Lung (tissue), 11 donors: ENCODE measurements at regions not wholly inside any gene's neighbourhood (a gene's known extent, or its start where the extent isn't known, plus 50 kb on each side); places are given as distances from the start of the nearest gene placed in this dataset.

ENCODE experiments used
- ATAC-seq: fragments of 200-7000 bp; cut with Tn5 transposase; one replicate; pipeline ENCODE4 v1.9.1; 2020; ENCODE audit warnings: moderate number of reproducible peaks; ENCODE audit not compliant: insufficient read depth, low FRiP score
- DNase-seq, 3 donors: peaks; one replicate each; pipeline ENCODE4 v3.0.0-alpha.2; 2013 to 2017
- H3K27ac ChIP-seq, 2 donors: one replicate each; pipeline ENCODE4 v1.5.1; 2013; ENCODE audit warnings: mild to moderate bottlenecking in 2 of 2, moderate library complexity in 2 of 2, control low read depth in 1 of 2, inconsistent platforms in 1 of 2, low read depth in 1 of 2, low read length in 1 of 2
- H3K27me3 ChIP-seq, 3 donors: one replicate each; pipeline ENCODE4 v1.5.1; 2013; ENCODE audit warnings: low read length in 2 of 3; ENCODE audit not compliant: control insufficient read depth in 3 of 3, insufficient read depth in 3 of 3
- H3K36me3 ChIP-seq, 4 donors: one replicate each; pipeline ENCODE4 v1.5.1; 2013; ENCODE audit warnings: low read length in 4 of 4, mild to moderate bottlenecking in 1 of 4, moderate library complexity in 1 of 4; ENCODE audit not compliant: control insufficient read depth in 4 of 4, insufficient read depth in 4 of 4
- H3K4me1 ChIP-seq, 5 donors: one replicate each; pipeline ENCODE4 v1.5.1; 2013; ENCODE audit warnings: low read length in 5 of 5, mild to moderate bottlenecking in 2 of 5, moderate library complexity in 1 of 5; ENCODE audit not compliant: control insufficient read depth in 5 of 5, insufficient read depth in 5 of 5
- H3K4me3 ChIP-seq: one replicate; pipeline ENCODE4 v1.5.1; 2013; ENCODE audit warnings: mild to moderate bottlenecking, control low read depth, moderate library complexity
- H3K9ac ChIP-seq, 2 donors: one replicate each; pipeline ENCODE4 v1.5.1; 2013; ENCODE audit warnings: low read length in 2 of 2, control low read depth in 1 of 2; ENCODE audit not compliant: insufficient read depth in 1 of 2
- H3K9me3 ChIP-seq, 4 donors: one replicate each; pipeline ENCODE4 v1.5.1; 2013; ENCODE audit warnings: low read length in 3 of 4, mild to moderate bottlenecking in 1 of 4, moderate library complexity in 1 of 4; ENCODE audit not compliant: control insufficient read depth in 4 of 4, insufficient read depth in 3 of 4
- CTCF ChIP-seq: IDR thresholded peaks from 2 replicates; pipeline ENCODE4 v1.5.1; 2012; ENCODE audit warnings: mild to moderate bottlenecking; ENCODE audit errors: control extremely low read depth, extremely low read depth
- WGBS, 2 donors: extraction: QIAGEN DNeasy Blood & Tissue Kit; methylation state at CpG; one replicate each; pipeline ENCODE4 v1.1.7; 2013; 5-methylcytosine and 5-hydroxymethylcytosine counted together
- donor health status: control.
- donor health status: control.
- donor health status: Bipolar disorder and iron deficiency.
- donor health status: healthy.
- donor health status: DM: yes; HTN: yes; CAD: no.

DNA sequence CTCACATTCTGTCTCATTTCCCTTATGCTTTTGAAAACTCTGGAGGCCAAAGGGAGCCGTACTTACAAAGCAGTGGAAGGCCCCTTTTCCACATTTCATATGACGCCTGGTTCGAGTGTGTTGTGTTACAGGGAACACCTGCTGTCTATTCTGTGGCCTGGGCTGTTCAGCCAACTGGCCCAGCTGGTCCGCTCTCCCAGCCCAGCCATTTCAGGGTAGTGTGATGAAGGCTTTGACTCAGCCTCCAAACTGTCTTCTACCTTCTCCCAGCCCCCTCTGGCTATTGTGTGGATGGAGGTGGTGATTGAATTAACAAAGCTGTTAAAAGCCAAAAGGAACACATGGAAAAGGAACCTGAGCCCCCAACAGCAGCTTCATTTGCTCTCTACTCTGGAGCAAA is 233.8 kb downstream of the ICOS start:
- TF ChIP-seq CTCF = no peak
- peak; percentile 89 to 96 (median 94) for DNase-seq
- ATAC-seq = no peak
- no peak overlapping the region for H3K4me3 ChIP-seq
- H3K27me3 ChIP-seq = no peaks in the 10 kb centered on the region
- H3K4me1 ChIP-seq = peaks cover 0 to 34% (median 0%) of the 10 kb centered on the region in 5 donors
- no peaks in the 10 kb centered on the region for H3K36me3 ChIP-seq
- H3K9ac ChIP-seq = no peak overlapping the region
- no peaks in the 10 kb centered on the region for H3K9me3 ChIP-seq
- H3K27ac ChIP-seq = no peak overlapping the region
- 83 to 88% methylated on average over 4 of the region's 4 CpGs for WGBS, 2 donors

DNA sequence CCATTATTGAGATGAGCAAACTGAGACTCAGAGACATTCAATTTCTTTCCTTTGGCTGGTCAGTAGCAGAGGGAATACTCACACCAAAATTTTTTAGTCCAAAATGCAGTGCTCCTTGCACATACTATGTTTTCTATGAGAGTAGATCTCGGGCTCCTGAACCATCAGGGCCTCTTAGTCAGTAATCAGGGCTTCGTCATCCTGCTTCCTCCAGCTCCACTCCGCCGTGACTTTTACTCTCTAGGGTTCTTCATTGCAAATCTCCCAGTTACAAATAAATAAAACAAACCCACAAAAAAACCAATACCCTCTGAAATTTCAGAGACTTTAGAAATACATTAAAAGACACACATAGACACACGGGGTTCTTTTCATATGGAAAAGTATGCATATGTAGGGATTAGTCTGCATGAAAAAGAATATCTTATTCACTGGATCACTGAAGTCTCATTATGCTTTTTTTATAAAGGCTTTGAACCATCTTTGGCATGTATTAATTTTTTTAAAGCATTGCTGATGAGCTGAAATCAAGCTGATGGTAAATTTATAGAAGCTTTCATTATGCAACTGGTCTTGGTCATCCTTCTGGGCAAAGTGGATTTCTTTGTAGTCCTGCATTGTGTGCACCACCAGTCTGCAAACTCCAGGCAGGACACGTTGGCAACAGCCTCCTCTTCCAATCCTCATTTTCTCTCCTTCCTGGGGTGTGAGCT is 235.0 kb downstream of the ICOS start:
- H3K36me3 ChIP-seq = no peaks in the 10 kb centered on the region
- H3K27ac ChIP-seq = no peak overlapping the region
- no peak overlapping the region for H3K4me3 ChIP-seq
- TF ChIP-seq CTCF = no peak
- no peaks in the 10 kb centered on the region for H3K9me3 ChIP-seq
- H3K27me3 ChIP-seq = no peaks in the 10 kb centered on the region
- H3K9ac ChIP-seq = no peak overlapping the region
- ATAC-seq (no peak), DNase-seq (no peak)
- H3K4me1 ChIP-seq = peaks cover 0 to 34% (median 0%) of the 10 kb centered on the region in 5 donors
- WGBS, 2 donors = 82 to 85% methylated on average over 6 of the region's 6 CpGs

- H3K27me3 ChIP-seq = no peaks in the 10 kb centered on the region
- 74 to 77% methylated on average over 7 of the region's 7 CpGs for WGBS, 2 donors
- H3K4me3 ChIP-seq = no peak overlapping the region
- no peaks in the 10 kb centered on the region for H3K36me3 ChIP-seq
- no peaks in the 10 kb centered on the region for H3K9me3 ChIP-seq
- TF ChIP-seq CTCF = no peak
- no peak overlapping the region for H3K9ac ChIP-seq
- ATAC-seq (no peak), DNase-seq (peak; percentile 24 to 48 (median 41))
- peaks cover 0 to 34% (median 0%) of the 10 kb centered on the region in 5 donors for H3K4me1 ChIP-seq
- no peak overlapping the region for H3K27ac ChIP-seq
These were observed 235.6 kb downstream of the ICOS start for GRCh38 chr2:204172145-204172600.
